ENCODE measurements at regions not wholly inside any gene's neighbourhood (a gene's known extent, or its start where the extent isn't known, plus 50 kb on each side); places are given as distances from the start of the nearest gene placed in this dataset.

DNA sequence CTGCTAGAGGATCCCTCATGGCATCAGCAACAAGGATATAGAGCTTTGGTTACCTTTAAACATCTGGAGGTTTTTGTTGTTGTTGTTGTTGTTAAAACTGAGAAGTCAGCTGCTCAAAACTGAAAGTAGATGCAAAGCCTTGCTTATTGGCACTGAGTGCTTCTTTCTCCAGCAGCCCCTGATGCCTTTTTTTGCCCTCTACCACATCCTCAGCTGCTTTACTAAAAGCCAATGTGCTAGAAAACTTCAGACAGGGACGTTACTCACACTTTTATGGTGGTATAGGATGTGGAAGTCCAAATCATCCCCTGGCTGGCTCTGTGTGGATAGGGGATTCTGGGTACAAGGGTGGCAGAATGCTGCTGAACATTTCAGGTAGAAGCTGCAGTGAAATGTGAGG is 78.3 kb upstream of the CHST9 start:
- DNase-seq = no peak

DNA sequence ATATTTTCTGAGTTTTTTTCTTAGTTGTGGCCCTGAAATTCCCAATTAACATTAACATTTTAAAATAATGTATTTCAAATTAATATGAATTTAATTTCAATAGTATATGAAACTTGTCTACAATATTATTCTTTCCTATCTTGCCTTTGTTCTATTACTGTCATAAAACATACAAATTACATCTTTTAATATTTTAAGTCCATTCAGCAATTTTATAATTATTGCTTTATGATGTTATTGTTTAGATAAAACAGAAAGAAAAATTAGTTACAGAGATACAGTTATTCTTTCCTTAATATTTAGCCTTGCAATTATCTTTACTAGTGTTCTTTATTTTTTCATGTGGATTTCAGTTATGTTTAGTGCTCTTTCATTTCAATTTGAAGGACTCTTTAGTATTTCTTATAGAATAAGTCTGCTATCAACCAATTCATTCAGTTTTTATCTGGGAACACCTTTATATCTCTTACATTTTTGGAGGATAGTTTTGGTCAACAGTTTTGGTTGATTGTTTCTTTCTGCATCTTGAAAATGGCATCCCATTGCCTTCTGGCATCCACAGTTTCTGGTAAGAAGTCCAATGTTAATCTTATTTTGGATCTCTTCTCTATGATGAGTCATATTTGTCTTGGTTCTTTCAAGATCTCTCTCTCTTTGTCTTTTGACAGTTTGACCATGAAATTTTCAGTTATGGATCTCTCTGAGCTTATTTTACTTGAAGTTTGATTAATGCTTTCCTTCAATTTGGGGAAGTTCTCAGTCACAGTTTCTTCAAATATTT is 76.9 kb upstream of the CHST9 start:
- DNase-seq = no peak

DNA sequence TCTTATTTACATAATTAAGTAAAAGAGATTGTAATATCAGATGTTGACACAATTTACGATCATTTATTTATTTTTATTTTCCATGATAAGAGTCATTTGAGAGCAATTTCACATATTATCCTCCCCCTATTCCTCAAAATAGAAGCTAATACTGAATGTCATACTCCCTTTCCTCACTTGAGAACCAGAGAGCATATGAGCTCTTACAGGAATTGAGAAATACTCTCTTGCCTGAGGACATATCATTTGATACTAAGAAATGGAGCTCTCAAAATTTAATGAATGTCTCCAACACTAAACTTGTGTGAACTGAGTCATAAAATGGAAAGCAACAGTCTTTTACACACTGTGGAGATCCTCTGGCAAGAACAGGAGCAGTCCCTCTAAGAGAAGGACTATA is 68.5 kb upstream of the CHST9 start:
- no peak for DNase-seq

DNA sequence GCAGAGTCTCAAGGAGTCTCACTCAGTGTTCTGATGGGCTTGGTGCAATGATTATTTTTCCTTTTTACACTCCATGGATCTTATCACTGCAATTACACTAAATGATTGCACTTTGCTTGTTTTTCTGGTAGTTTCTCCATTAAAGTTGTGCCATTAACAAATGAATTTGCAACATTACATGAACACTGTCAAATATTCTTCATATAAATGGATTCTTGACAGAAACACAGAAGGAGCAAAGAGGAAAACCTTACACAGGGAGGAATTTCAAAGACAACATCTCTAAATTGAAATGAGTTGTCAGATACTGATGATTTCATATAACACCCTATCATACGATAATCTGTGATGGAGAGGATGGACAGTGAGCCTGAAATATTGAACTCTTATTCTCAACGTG is 65.4 kb upstream of the CHST9 start:
- DNase-seq = no peak

DNA sequence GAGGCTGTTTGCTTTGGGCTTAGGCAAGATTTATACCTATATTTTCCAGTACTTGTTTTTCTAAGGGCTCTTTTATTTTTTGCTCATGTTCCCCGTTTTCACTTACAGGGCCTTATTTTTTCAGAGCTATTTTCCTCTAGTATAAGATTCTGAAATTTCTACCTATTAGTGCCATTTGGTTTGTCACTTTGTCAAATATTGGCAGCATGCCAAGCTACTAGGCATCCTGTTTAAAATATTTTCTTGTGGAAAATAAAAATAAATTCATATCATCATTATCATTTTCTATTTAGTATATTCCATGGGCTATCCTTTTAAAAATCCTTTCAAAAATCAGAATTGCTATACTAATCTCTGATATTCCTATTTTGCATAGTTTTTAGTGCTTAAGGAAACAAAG is 64.8 kb upstream of the CHST9 start:
- DNase-seq = no peak

DNA sequence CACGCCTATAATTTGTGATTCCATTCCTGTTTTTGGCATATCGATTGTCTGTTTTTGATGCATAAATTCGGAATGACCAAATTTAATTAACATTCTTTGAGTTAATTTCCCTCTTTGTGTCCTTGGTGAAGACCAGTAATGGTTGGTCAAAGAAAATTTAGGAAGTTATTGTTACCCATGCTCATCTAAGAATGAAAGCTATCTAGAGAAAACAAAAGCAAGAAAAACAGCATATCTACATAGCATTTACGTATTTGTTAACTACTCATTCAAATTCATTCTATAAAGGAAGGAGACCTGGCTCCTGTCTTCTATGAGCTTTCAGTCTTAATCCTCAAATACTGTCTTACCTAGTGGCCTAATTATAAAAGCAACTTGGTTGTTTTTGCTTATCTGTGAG is 59.2 kb upstream of the CHST9 start:
- no peak for DNase-seq

DNA sequence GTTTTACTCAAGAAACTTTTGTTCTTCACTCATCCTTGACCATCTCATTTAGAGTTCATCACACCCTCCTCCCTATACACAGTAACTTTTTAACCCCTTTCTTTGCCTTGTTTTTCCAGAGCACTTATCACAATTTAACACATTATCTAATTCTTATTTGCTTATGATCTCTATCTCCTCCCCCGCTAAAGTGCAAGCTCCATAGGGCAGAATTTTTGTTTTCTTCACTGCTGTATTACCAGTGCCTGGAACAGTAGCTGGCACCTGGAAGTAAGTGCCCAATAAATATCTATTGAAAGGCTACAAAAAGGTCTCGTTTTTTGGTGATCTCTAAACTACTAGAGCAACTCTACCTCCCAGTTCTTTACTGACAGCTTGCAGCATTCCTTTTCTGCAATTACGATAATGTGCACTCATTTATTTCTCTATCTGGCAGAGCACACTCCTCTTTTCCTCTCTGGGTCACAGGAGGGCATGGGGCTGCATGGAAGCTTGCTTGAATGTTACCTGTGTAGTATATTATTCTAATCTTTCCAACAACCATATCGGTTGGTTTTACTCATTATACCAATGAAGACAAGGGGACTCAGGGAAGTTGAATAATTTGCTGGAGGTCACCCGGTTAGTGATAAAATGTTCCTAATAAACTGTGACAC is 57.4 kb upstream of the CHST9 start:
- no peak for DNase-seq

DNA sequence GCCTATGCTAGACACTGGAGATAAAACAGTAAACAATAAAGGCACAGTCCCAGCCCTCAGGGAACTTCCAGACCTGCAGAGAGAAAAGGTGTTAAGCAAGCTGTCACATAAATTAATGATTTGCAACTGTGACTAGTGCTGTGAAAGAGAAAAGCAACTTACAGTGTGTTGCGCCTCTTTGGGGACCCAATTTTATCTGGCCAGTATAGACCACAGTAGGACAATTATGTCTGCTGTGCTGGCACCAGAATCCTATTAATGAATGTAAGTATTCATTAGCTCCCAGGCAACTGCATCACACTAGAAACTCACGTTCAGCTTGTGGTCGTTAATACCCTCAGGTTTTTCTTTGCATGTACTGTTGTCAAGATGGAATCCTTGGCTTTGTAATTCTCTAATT is 55.3 kb upstream of the CHST9 start:
- DNase-seq = no peak

DNA sequence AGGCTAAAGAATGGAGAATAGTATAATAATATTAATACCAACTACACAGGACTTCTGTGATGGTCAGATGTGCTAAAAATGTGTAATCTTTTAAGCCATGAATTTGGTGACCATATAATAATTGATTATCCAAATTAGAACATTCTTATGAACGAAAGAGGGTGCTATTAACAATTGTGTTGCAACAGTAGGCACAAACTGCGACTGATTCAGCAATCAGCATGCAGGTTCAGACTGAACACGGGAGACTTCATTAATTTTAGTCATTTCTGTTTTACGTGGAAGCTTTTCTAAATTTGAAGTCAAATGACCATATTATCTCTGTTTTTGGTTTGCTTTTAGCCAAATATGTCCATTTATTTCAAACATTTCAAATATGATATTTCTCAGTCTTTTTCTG is 54.6 kb upstream of the CHST9 start:
- no peak for DNase-seq

DNA sequence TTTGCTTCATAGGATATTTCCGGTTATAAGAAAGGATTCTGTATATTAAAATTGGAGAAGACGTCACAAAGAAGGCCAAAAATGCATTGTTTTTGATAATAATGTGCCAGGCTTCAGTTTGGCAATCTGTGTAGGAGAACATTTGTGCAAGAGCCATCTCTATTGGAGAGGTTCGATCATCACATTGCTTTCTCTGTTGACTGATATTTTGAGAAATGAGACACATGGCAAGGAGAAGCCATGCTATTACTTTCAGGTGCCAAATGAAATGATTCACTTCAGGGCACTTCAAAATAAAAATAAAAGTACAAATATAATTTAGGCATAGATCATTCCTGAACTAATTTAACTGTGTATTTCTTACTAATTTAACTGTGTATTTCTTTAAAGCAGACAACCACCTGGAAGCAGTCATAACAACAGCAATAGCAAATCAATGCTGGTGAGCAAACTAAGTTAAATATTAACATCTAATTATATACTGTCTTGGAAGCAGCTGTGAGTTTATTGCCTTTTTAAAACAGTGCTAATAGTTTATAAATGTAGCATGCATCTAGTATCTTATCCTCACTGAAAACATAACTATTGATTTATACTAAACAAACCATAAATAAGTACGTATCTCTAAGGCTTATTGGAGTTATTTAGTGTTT is 50.2 kb upstream of the CHST9 start:
- DNase-seq = no peak

Measured in skin of body (tissue), 1 donor.